ENCODE measurements at regions not wholly inside any gene's neighbourhood (a gene's known extent, or its start where the extent isn't known, plus 50 kb on each side); places are given as distances from the start of the nearest gene placed in this dataset.

GRCh38 chr4:96134806-96135205 is 294.9 kb downstream of the PDHA2 start:
- TF ChIP-seq CTCF (conservative IDR thresholded peaks at IDR 0.05; ENCODE audit: low read depth in 2 of 2) = no peak
- TF ChIP-seq REST (IDR thresholded peaks at IDR 0.05; ENCODE audit: unreplicated experiment) = no peak
- TF ChIP-seq NANOG (IDR thresholded peaks at IDR 0.05; ENCODE audit: borderline replicate concordance) = no peak
- TF ChIP-seq JUNB (IDR thresholded peaks at IDR 0.05; ENCODE audit: unreplicated experiment) = no peak
- TF ChIP-seq ETS1 (IDR thresholded peaks at IDR 0.05) = no peak
- TF ChIP-seq CREB1 (CRISPR knock-in tag; IDR thresholded peaks at IDR 0.05; ENCODE audit: low read depth) = no peak
- no peak for TF ChIP-seq ZNF462 (CRISPR knock-in tag; IDR thresholded peaks at IDR 0.05)
- TF ChIP-seq EZH2phosphoT487 (IDR thresholded peaks at IDR 0.05; ENCODE audit: unreplicated experiment) = no peak
- TF ChIP-seq EZH2 (IDR thresholded peaks at IDR 0.05; ENCODE audit: low read depth, unreplicated experiment) = no peak
- TF ChIP-seq POLR2AphosphoS5 (IDR thresholded peaks at IDR 0.05; ENCODE audit: low read depth) = no peak
- no peak for TF ChIP-seq STAT1 (IDR thresholded peaks at IDR 0.05; ENCODE audit: unreplicated experiment)
- TF ChIP-seq ZNF114 (CRISPR knock-in tag; IDR thresholded peaks at IDR 0.05) = no peak
- TF ChIP-seq ZNF331 (CRISPR knock-in tag; IDR thresholded peaks at IDR 0.05; ENCODE audit: low read depth) = no peak

More at GRCh38 chr4:96134806-96135205, 294.9 kb downstream of the PDHA2 start:
- Mint-ChIP-seq H3K27me3 (ENCODE audit: insufficient read depth, low read depth, poor library complexity) (peaks cover 2% of the 10 kb centered on the region), H3K4me3 (no peak overlapping the region), H3K9me3 (no peaks in the 10 kb centered on the region; the same call in 2 of the 3 replicates), H3K36me3 (ENCODE audit: low read depth) (no peaks in the 10 kb centered on the region), H3K27ac (no peak overlapping the region), H3K4me1 (no peaks in the 10 kb centered on the region)
- H3K4me2 ChIP-seq = no peak overlapping the region
- H3F3A ChIP-seq (replicated peaks; ENCODE audit: low read depth) = no peaks in the 10 kb centered on the region
- no peaks in the 10 kb centered on the region for H3K36me3 ChIP-seq (ENCODE audit: insufficient read depth)
- H2AFZ ChIP-seq = no peak overlapping the region
- H3K27ac ChIP-seq (ENCODE audit: low read depth) = no peak overlapping the region
- no peaks in the 10 kb centered on the region for H3K4me1 ChIP-seq (ENCODE audit: insufficient read depth)
- H4K20me1 ChIP-seq (replicated peaks; ENCODE audit: insufficient read depth) = no peaks in the 10 kb centered on the region
- no peak overlapping the region for H3K4me3 ChIP-seq
- DNase-seq (ENCODE audit: low spot score) (no peak), ATAC-seq (no peak)
- H3K9me2 ChIP-seq (ENCODE audit: insufficient read depth) = no peaks in the 10 kb centered on the region
- no peaks in the 10 kb centered on the region for H3K79me2 ChIP-seq (replicated peaks; ENCODE audit: insufficient read depth)
- H3K27me3 ChIP-seq (ENCODE audit: insufficient read depth) = no peaks in the 10 kb centered on the region

Measured in GM23338 (cell line).